ENCODE measurements at regions not wholly inside any gene's neighbourhood (a gene's known extent, or its start where the extent isn't known, plus 50 kb on each side); places are given as distances from the start of the nearest gene placed in this dataset.

DNA sequence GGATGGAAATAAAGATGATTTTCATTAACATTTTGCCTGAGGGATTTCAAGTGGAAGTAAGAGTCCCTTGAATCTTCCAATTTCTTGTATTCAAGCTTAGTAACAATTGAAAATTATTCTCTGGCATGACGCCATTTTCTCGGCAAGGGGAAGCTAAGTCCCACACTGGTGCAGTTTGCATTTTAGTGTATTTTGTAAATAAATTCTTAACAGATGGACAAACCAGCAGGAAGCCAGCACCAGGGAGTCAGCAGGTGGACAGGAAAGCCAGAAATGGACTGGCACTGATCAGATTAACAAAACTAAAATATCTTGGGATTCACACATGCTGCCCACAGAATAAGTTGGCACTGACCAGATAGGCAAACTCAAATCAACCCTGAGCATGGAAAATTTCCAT is 311.3 kb downstream of the LRRIQ3 start:
- no peaks in the 10 kb centered on the region for H3K27me3 ChIP-seq
- H3K9me3 ChIP-seq: no peaks in the 10 kb centered on the region
- TF ChIP-seq, protein P1, sequence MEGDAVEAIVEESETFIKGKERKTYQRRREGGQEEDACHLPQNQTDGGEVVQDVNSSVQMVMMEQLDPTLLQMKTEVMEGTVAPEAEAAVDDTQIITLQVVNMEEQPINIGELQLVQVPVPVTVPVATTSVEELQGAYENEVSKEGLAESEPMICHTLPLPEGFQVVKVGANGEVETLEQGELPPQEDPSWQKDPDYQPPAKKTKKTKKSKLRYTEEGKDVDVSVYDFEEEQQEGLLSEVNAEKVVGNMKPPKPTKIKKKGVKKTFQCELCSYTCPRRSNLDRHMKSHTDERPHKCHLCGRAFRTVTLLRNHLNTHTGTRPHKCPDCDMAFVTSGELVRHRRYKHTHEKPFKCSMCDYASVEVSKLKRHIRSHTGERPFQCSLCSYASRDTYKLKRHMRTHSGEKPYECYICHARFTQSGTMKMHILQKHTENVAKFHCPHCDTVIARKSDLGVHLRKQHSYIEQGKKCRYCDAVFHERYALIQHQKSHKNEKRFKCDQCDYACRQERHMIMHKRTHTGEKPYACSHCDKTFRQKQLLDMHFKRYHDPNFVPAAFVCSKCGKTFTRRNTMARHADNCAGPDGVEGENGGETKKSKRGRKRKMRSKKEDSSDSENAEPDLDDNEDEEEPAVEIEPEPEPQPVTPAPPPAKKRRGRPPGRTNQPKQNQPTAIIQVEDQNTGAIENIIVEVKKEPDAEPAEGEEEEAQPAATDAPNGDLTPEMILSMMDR (IDR thresholded peaks at IDR 0.05): no peak
- H3K4me3 ChIP-seq: no peak overlapping the region
- DNase-seq (ENCODE audit: low spot score): no peak
- H3K27ac ChIP-seq: no peak overlapping the region
- no peaks in the 10 kb centered on the region for H3K4me1 ChIP-seq
- no peaks in the 10 kb centered on the region for H3K36me3 ChIP-seq

DNA sequence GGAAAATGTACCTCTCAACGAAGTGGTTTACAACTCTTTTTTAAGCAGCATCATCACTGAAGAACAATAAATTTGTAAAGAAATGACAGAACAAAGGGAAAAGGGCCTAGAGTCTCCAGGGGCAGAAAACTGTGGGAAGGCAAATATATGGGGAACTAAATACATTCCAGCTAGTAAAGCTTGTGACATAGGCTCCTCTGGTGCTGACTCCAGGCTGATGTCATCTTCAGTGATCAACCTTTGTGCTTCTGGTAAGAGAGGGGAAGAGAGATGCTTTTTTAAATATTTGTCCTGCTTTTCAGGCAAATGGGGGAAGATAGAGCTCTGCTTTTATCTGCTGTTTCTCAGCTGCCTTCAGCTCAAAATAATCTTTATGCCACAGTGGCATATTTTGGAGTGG is 323.2 kb downstream of the LRRIQ3 start:
- Histone ChIP-seq H3K27ac (no peak overlapping the region), H3K27me3 (no peaks in the 10 kb centered on the region), H3K4me1 (no peaks in the 10 kb centered on the region), H3K9me3 (no peaks in the 10 kb centered on the region), H3K36me3 (no peaks in the 10 kb centered on the region), H3K4me3 (no peak overlapping the region)
- TF ChIP-seq, protein P1 (IDR thresholded peaks at IDR 0.05): no peak
- DNase-seq (ENCODE audit: low spot score): no peak

- Histone ChIP-seq H3K36me3 (no peaks in the 10 kb centered on the region), H3K27me3 (no peaks in the 10 kb centered on the region), H3K27ac (no peak overlapping the region), H3K4me1 (no peaks in the 10 kb centered on the region), H3K9me3 (no peaks in the 10 kb centered on the region), H3K4me3 (no peak overlapping the region)
- TF ChIP-seq, protein P1 (IDR thresholded peaks at IDR 0.05): no peak
- no peak for DNase-seq (ENCODE audit: low spot score)
Observed at GRCh38 chr1:73868810-73869336, 329.1 kb downstream of the LRRIQ3 start.

DNA sequence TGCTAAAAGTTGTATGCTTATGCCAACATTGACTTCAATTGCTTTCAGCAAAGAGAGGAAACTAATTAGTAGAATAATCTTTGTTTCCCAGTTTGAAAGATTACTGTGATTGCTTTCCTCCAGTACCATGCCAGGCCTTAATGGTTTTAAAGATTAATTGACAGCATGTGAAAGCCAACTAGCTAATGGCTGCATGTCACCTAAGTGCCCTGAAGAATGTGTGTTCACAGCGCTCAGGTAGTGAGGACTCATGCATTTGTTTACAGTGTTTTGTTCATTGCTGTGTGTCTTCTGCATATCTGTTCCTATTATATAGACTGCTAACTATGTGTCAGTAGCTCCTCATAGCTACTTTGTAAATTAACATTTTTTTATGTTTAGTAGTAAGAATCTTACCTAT is 335.6 kb downstream of the LRRIQ3 start:
- no peak for DNase-seq (ENCODE audit: low spot score)
- Histone ChIP-seq H3K4me1 (no peaks in the 10 kb centered on the region), H3K9me3 (no peaks in the 10 kb centered on the region), H3K27me3 (no peaks in the 10 kb centered on the region), H3K4me3 (no peak overlapping the region), H3K27ac (no peak overlapping the region), H3K36me3 (no peaks in the 10 kb centered on the region)
- TF ChIP-seq, protein P1 (IDR thresholded peaks at IDR 0.05): no peak

- no peak overlapping the region for H3K27ac ChIP-seq
- H3K4me1 ChIP-seq: no peaks in the 10 kb centered on the region
- H3K4me3 ChIP-seq: no peak overlapping the region
- TF ChIP-seq, protein P1 (IDR thresholded peaks at IDR 0.05): no peak
- H3K36me3 ChIP-seq: no peaks in the 10 kb centered on the region
- no peaks in the 10 kb centered on the region for H3K27me3 ChIP-seq
- DNase-seq (ENCODE audit: low spot score): no peak
- H3K9me3 ChIP-seq: no peaks in the 10 kb centered on the region
Observed at GRCh38 chr1:73860421-73860950, 337.5 kb downstream of the LRRIQ3 start.

DNA sequence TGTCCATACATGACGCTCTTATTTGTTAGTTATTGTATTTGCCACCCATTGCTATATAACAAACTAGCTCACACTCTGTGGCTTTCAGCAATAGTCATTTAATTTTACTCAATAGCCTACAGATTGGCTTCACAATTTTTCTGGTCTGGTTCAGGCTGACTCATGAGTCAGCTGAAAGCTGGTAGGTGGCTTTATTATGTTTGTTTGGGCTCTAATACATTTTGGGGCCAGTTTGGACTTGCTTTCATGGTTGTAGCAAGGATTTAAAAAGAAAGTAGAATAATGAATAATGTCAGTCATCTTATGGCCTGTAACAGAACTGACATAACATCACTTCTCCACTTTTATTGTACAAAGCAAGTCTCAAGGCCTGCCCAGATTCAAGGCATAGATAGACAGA is 338.7 kb downstream of the LRRIQ3 start:
- H3K27ac ChIP-seq: no peak overlapping the region
- no peaks in the 10 kb centered on the region for H3K4me1 ChIP-seq
- no peaks in the 10 kb centered on the region for H3K9me3 ChIP-seq
- TF ChIP-seq, protein P1 (IDR thresholded peaks at IDR 0.05): no peak
- H3K36me3 ChIP-seq: no peaks in the 10 kb centered on the region
- no peak for DNase-seq (ENCODE audit: low spot score)
- no peak overlapping the region for H3K4me3 ChIP-seq
- H3K27me3 ChIP-seq: no peaks in the 10 kb centered on the region

Data from right atrium auricular region (tissue), 2 donors.